Spleen (tissue), 11 donors: ENCODE measurements at regions not wholly inside any gene's neighbourhood (a gene's known extent, or its start where the extent isn't known, plus 50 kb on each side); places are given as distances from the start of the nearest gene placed in this dataset.

Source experiments
- DNase-seq: peaks from one replicate; pipeline ENCODE4 v3.0.0-alpha.2; 2020
- H3K27ac ChIP-seq, 8 donors: fragments of 200-600 bp; sonication (generic) in 7 of 8; 1 replicate in 4 of 8; 2 replicates in 4 of 8; pipeline versions ENCODE4 v1.5.0 to v1.8.0; 2016 to 2021; ENCODE audit warnings: inconsistent platforms in 4 of 8, mild to moderate bottlenecking in 4 of 8, moderate library complexity in 1 of 8
- H3K27me3 ChIP-seq, 7 donors: fragments of 200-600 bp; sonication (generic) in 6 of 7; replicated peaks in 1 of 7; 1 replicate in 4 of 7; 2 replicates in 3 of 7; pipeline versions ENCODE4 v1.5.0 to v1.8.0; 2016 to 2021; ENCODE audit warnings: inconsistent platforms in 3 of 7, mild to moderate bottlenecking in 1 of 7
- H3K36me3 ChIP-seq, 6 donors: fragments of 200-600 bp; sonication (generic) in 5 of 6; 1 replicate in 4 of 6; 2 replicates in 2 of 6; pipeline versions ENCODE4 v1.5.0 to v1.8.0; 2016 to 2021; ENCODE audit warnings: inconsistent platforms in 2 of 6
- H3K4me1 ChIP-seq, 6 donors: fragments of 200-600 bp; sonication (generic) in 5 of 6; 1 replicate in 3 of 6; 2 replicates in 3 of 6; pipeline versions ENCODE4 v1.5.0 to v1.8.0; 2016 to 2021; ENCODE audit warnings: inconsistent platforms in 3 of 6
- H3K4me3 ChIP-seq, 8 donors: fragments of 200-600 bp; sonication (generic) in 7 of 8; 1 replicate in 4 of 8; 2 replicates in 4 of 8; pipeline versions ENCODE4 v1.5.0 to v1.8.0; 2016 to 2021; ENCODE audit warnings: inconsistent platforms in 4 of 8, mild to moderate bottlenecking in 4 of 8, moderate library complexity in 2 of 8
- H3K9me3 ChIP-seq, 8 donors: fragments of 200-600 bp; sonication (generic) in 7 of 8; 1 replicate in 4 of 8; 2 replicates in 4 of 8; pipeline versions ENCODE4 v1.5.0 to v1.8.0; 2016 to 2021; ENCODE audit warnings: inconsistent platforms in 4 of 8
- POLR2A ChIP-seq, 3 donors: fragments of 450-650 bp; IDR thresholded peaks; one replicate each; pipeline ENCODE4 v1.5.1; 2017; ENCODE audit warnings: antibody characterized with exemption in 3 of 3, mild to moderate bottlenecking in 1 of 3
- POLR2AphosphoS5 ChIP-seq, 3 donors: sonication (generic); formaldehyde crosslinking; IDR thresholded peaks; one replicate each; pipeline ENCODE4 v1.5.1; 2017; ENCODE audit warnings: antibody characterized with exemption in 3 of 3
- WGBS, 5 donors: extraction: QIAGEN DNeasy Blood & Tissue Kit in 3 of 5; methylation state at CpG; one replicate each; pipeline versions ENCODE4 v1.1.5 to v1.1.7; 2013 to 2018; 5-methylcytosine and 5-hydroxymethylcytosine counted together
- intact Hi-C: fragments of 100-400 bp; cut with DNase I; formaldehyde crosslinking; loops from one replicate; pipeline ENCODE4 v1.15.0; 2023; ENCODE audit warnings: low total_unique reads
- TF ChIP-seq, protein P1 (sequence below), 11 experiments: fragments of 200-600 bp in 7 of 11; fragments of 450-650 bp in 4 of 11; sonication (generic) in 4 of 11; IDR thresholded peaks in 8 of 11; conservative IDR thresholded peaks in 3 of 11; 1 replicate in 7 of 11; 2 replicates in 4 of 11; pipeline versions ENCODE4 v1.4.0 to v1.8.0; 2016 to 2021; ENCODE audit warnings: antibody characterized with exemption in 11 of 11, inconsistent platforms in 4 of 11, mild to moderate bottlenecking in 1 of 11
- donor health status: healthy with polysubstance abuse.
- donor health status: DM: no; HTN: no; CAD: no; lungs with moderate emphysema.
- donor health status: DM: no; HTN: no; CAD: no.
- donor health status: Bipolar disorder and iron deficiency.
- donor health status: healthy.
- donor health status: DM: no; HTN: no; CAD: no.
- donor health status: DM: yes; HTN: yes; CAD: no.

DNA sequence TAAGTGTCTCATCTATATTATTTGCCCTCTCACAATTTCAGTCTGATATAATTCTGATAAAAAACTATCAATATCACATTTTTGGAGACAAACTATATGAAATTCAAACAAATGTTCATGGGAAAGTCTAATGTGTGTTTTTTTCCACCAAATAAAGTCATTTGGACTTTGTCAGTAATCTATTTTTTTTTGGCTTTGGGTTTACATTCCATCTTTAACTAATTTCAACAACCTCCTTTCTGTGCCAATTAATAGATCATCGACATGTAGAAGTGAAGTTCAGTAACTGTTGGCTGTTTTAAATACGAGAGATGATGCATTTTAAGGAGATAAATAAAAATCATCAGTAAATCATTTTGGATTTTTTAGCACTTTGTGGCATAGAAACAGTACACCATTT is 1623.0 kb upstream of the ACVR2A start:
- intact Hi-C loops, result no loop called here
- TF ChIP-seq POLR2A (IDR thresholded peaks at IDR 0.05) (no peak), POLR2AphosphoS5 (IDR thresholded peaks at IDR 0.05) (no peak)
- TF ChIP-seq, protein P1, sequence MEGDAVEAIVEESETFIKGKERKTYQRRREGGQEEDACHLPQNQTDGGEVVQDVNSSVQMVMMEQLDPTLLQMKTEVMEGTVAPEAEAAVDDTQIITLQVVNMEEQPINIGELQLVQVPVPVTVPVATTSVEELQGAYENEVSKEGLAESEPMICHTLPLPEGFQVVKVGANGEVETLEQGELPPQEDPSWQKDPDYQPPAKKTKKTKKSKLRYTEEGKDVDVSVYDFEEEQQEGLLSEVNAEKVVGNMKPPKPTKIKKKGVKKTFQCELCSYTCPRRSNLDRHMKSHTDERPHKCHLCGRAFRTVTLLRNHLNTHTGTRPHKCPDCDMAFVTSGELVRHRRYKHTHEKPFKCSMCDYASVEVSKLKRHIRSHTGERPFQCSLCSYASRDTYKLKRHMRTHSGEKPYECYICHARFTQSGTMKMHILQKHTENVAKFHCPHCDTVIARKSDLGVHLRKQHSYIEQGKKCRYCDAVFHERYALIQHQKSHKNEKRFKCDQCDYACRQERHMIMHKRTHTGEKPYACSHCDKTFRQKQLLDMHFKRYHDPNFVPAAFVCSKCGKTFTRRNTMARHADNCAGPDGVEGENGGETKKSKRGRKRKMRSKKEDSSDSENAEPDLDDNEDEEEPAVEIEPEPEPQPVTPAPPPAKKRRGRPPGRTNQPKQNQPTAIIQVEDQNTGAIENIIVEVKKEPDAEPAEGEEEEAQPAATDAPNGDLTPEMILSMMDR (IDR thresholded peaks at IDR 0.05 in 8 of 11, conservative IDR thresholded peaks at IDR 0.05 in 3 of 11), result no peak
- no peaks in the 10 kb centered on the region for H3K27me3 ChIP-seq
- H3K27ac ChIP-seq, result no peak overlapping the region
- H3K9me3 ChIP-seq, result no peaks in the 10 kb centered on the region
- H3K36me3 ChIP-seq, result no peaks in the 10 kb centered on the region
- DNase-seq, result no peak
- no peaks in the 10 kb centered on the region for H3K4me1 ChIP-seq
- no peak overlapping the region for H3K4me3 ChIP-seq
- WGBS, 5 donors, result 75 to 94% (median 82%) methylated on average over 2 of the region's 2 CpGs

DNA sequence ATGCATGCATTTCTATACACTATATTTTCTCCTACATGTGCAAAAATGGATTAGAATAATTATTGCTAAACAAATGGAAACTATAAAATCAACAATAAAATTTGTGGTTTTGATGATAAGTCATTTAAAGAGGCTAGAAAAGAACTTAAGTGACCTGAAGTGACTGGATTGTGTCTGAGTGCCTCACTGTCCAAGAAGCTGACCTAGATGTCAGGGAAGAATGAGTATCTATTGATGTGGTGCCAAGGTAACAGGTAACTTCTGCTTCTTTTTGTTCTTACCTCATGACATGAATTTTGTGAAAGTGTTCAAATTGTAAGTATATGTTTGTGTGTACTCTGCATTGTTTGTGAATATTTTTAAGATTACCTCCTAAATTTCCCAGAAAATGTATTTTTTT is 1623.9 kb upstream of the ACVR2A start:
- intact Hi-C loops, result no loop called here
- no peak overlapping the region for H3K27ac ChIP-seq

DNA sequence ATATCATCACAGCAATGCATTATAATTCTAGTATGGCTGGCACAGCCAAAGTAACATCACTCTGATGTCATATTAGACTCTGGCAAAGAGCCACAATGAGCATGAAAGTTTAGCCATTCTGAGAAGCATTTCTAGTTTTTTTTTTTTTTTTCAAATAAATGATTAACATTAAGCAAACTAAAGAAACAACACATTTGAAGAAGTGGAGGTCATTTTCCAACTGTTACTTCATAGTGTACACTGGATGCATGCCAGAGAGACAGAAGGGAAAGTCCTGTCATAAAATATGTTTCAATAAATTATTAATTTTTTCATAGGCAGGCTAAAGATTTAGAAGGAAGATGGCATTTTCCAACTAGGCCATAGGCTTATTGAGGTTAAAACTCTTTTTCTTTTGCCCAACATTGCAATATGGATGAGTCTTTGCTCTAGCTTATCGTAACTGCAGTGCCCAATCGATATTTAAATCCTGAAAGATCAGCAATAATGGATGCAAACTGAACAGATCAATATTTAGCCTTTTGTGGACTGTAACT is 1630.4 kb upstream of the ACVR2A start:
- DNase-seq, result no peak
- peaks cover 0 to 9% (median 4%) of the 10 kb centered on the region in 8 donors for H3K9me3 ChIP-seq
- H3K27ac ChIP-seq, result no peak overlapping the region
- TF ChIP-seq POLR2AphosphoS5 (IDR thresholded peaks at IDR 0.05), result no peak
- TF ChIP-seq, protein P1 (IDR thresholded peaks at IDR 0.05 in 8 of 11, conservative IDR thresholded peaks at IDR 0.05 in 3 of 11), result no peak
- TF ChIP-seq POLR2A (IDR thresholded peaks at IDR 0.05), result no peak
- H3K4me1 ChIP-seq, result no peaks in the 10 kb centered on the region
- H3K4me3 ChIP-seq, result no peak overlapping the region
- H3K27me3 ChIP-seq, result no peaks in the 10 kb centered on the region
- intact Hi-C loops, result no loop called here
- 80 to 90% (median 81%) methylated on average over 2 of the region's 2 CpGs for WGBS, 5 donors
- H3K36me3 ChIP-seq, result no peaks in the 10 kb centered on the region

More for the DNA sequence above, 1623.9 kb upstream of the ACVR2A start:
- Histone ChIP-seq H3K9me3 (no peaks in the 10 kb centered on the region), H3K27me3 (no peaks in the 10 kb centered on the region), H3K36me3 (no peaks in the 10 kb centered on the region), H3K4me3 (no peak overlapping the region), H3K4me1 (no peaks in the 10 kb centered on the region)
- TF ChIP-seq, protein P1 (IDR thresholded peaks at IDR 0.05 in 8 of 11, conservative IDR thresholded peaks at IDR 0.05 in 3 of 11), result no peak
- TF ChIP-seq POLR2AphosphoS5 (IDR thresholded peaks at IDR 0.05) (no peak), POLR2A (IDR thresholded peaks at IDR 0.05) (no peak)
- DNase-seq, result no peak

DNA sequence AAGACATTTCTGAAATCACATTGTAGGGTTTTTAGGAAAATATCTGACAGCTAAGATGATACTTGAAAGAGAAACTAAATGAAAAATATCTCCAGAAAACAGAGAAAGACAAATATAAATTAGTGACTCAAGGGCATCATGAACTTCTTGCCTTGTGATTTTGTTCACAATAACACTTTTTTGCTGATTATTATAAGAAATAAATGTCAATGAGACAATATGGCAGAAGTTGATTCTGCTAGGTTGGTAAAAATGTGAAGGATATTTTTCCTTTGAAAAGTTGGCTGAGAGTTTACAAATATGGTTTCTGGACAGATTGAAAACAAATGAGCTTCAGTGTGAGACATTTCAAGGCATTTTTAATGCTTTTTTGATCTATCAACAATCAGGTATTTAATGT is 1631.2 kb upstream of the ACVR2A start:
- Histone ChIP-seq H3K36me3 (no peaks in the 10 kb centered on the region), H3K27ac (no peak overlapping the region), H3K4me1 (no peaks in the 10 kb centered on the region), H3K4me3 (no peak overlapping the region), H3K27me3 (no peaks in the 10 kb centered on the region), H3K9me3 (peaks cover 0 to 9% (median 4%) of the 10 kb centered on the region in 8 donors)
- no peak for DNase-seq
- intact Hi-C loops, result no loop called here
- TF ChIP-seq POLR2A (IDR thresholded peaks at IDR 0.05) (no peak), POLR2AphosphoS5 (IDR thresholded peaks at IDR 0.05) (no peak)
- TF ChIP-seq, protein P1 (IDR thresholded peaks at IDR 0.05 in 8 of 11, conservative IDR thresholded peaks at IDR 0.05 in 3 of 11), result no peak
